Kidney (tissue), 13 donors: ENCODE measurements at regions not wholly inside any gene's neighbourhood (a gene's known extent, or its start where the extent isn't known, plus 50 kb on each side); places are given as distances from the start of the nearest gene placed in this dataset.
A peak's percentile ranks its signal among the peaks of the same experiment; 100 is the strongest.

Experiments used
- DNase-seq, 5 donors: peaks; one replicate each; pipeline ENCODE4 v3.0.0-alpha.2; 2013 to 2020
- FAIRE-seq: peaks from 2 replicates; lab custom pipeline; 2012; peaks lifted over from hg19 to GRCh38; lab: Jason Lieb, UNC
- H3K27ac ChIP-seq, 2 donors: one replicate each; pipeline ENCODE4 v1.7.0; 2013; ENCODE audit warnings: low read depth in 2 of 2, low read length in 2 of 2, inconsistent platforms in 1 of 2
- H3K27me3 ChIP-seq: one replicate; pipeline ENCODE4 v1.7.1; 2013; ENCODE audit warnings: low read length, inconsistent platforms; ENCODE audit not compliant: control insufficient read depth, insufficient read depth
- H3K36me3 ChIP-seq, 3 donors: one replicate each; pipeline versions ENCODE4 v1.7.0 to v1.7.1; 2013; ENCODE audit warnings: low read length in 3 of 3, control low read depth in 1 of 3, inconsistent platforms in 1 of 3; ENCODE audit not compliant: insufficient read depth in 3 of 3, control insufficient read depth in 2 of 3
- H3K4me1 ChIP-seq, 3 donors: one replicate each; pipeline versions ENCODE4 v1.7.0 to v1.7.1; 2013; ENCODE audit warnings: low read length in 3 of 3, inconsistent platforms in 1 of 3, low read depth in 1 of 3; ENCODE audit not compliant: control insufficient read depth in 2 of 3, insufficient read depth in 2 of 3
- H3K4me3 ChIP-seq, 3 donors: one replicate each; pipeline versions ENCODE4 v1.7.0 to v1.8.1; 2013; ENCODE audit warnings: low read length in 3 of 3, control low read depth in 1 of 3, inconsistent platforms in 1 of 3
- H3K9ac ChIP-seq, 3 donors: one replicate each; pipeline versions ENCODE4 v1.7.0 to v1.7.1; 2013; ENCODE audit warnings: low read length in 3 of 3, control low read depth in 1 of 3, inconsistent platforms in 1 of 3
- H3K9me3 ChIP-seq, 3 donors: one replicate each; pipeline versions ENCODE4 v1.7.0 to v1.7.1; 2013; ENCODE audit warnings: low read length in 3 of 3, control low read depth in 1 of 3, inconsistent platforms in 1 of 3; ENCODE audit not compliant: control insufficient read depth in 2 of 3, insufficient read depth in 1 of 3
- intact Hi-C: fragments of 100-400 bp; cut with DNase I; formaldehyde crosslinking; loops from one replicate; pipeline ENCODE4 v1.11.1; 2022
- TF ChIP-seq, protein P1 (sequence below): IDR thresholded peaks from 3 replicates; pipeline ENCODE4 v1.5.1; 2012; ENCODE audit warnings: mild to moderate bottlenecking, moderate library complexity, borderline replicate concordance; ENCODE audit not compliant: insufficient read depth; ENCODE audit errors: extremely low read depth
- donor health status: control.
- donor health status: control.
- donor health status: control.
- donor health status: control.
- donor health status: control.
- donor health status: DM: yes; HTN: yes; CAD: no.
- donor health status: Normal renal cell carcinoma (clear cell type).

DNA sequence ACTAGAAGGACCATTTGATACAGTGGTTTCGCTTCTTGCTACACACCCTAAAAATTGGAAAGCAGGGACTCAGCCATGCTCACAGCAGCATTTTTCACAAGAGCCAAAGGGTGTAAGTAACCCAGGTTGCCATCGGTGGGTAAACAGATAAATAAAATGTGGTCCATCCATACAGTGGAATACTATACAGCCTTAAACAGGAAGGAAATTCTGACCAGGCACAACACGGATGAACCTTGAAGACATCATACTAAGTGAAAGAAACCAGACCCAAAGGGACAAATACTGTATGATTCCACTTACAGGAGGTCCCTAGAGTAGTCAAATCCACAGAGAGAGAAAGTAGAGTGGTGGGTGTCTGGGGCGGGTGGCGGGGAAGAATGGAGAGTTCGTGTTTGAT, 220.9 kb downstream of the PHETA1 start:
- intact Hi-C loops: no loop called here
- FAIRE-seq: no peak
- no peaks in the 10 kb centered on the region for H3K27me3 ChIP-seq
- no peak overlapping the region for H3K4me3 ChIP-seq
- H3K27ac ChIP-seq: no peak overlapping the region
- no peak for DNase-seq
- TF ChIP-seq, protein P1, sequence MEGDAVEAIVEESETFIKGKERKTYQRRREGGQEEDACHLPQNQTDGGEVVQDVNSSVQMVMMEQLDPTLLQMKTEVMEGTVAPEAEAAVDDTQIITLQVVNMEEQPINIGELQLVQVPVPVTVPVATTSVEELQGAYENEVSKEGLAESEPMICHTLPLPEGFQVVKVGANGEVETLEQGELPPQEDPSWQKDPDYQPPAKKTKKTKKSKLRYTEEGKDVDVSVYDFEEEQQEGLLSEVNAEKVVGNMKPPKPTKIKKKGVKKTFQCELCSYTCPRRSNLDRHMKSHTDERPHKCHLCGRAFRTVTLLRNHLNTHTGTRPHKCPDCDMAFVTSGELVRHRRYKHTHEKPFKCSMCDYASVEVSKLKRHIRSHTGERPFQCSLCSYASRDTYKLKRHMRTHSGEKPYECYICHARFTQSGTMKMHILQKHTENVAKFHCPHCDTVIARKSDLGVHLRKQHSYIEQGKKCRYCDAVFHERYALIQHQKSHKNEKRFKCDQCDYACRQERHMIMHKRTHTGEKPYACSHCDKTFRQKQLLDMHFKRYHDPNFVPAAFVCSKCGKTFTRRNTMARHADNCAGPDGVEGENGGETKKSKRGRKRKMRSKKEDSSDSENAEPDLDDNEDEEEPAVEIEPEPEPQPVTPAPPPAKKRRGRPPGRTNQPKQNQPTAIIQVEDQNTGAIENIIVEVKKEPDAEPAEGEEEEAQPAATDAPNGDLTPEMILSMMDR: no peak
- H3K9ac ChIP-seq: no peak overlapping the region
- H3K36me3 ChIP-seq: no peaks in the 10 kb centered on the region
- no peaks in the 10 kb centered on the region for H3K4me1 ChIP-seq
- H3K9me3 ChIP-seq: no peaks in the 10 kb centered on the region

DNA sequence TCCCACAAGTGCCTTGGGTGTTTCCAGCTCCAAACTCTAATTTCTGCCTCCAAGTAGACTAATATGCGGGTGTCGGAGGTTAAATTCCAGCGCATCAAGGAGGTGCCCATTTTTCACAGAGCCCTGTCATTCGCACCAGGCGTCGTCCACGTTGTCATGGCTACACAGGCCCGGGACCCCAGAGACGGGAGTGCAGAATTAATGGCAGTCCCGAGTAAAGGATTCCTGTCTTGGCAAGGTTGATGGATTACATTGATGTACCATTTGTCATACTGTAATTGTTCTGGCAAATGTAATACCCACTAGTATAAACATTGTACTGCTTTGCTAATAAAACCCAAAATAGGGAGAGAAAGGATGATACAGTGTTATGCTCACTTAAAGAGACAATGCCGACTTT, 222.9 kb upstream of the MYL2 start:
- no peak for FAIRE-seq
- H3K9ac ChIP-seq: no peak overlapping the region
- H3K36me3 ChIP-seq: no peaks in the 10 kb centered on the region
- H3K9me3 ChIP-seq: no peaks in the 10 kb centered on the region
- no peak overlapping the region for H3K4me3 ChIP-seq
- intact Hi-C loops: no loop called here
- H3K27ac ChIP-seq: no peak overlapping the region
- H3K4me1 ChIP-seq: no peaks in the 10 kb centered on the region
- DNase-seq: peak in 3 of 5 donors; percentile 63 to 68 (median 65)
- no peaks in the 10 kb centered on the region for H3K27me3 ChIP-seq
- TF ChIP-seq, protein P1: no peak

DNA sequence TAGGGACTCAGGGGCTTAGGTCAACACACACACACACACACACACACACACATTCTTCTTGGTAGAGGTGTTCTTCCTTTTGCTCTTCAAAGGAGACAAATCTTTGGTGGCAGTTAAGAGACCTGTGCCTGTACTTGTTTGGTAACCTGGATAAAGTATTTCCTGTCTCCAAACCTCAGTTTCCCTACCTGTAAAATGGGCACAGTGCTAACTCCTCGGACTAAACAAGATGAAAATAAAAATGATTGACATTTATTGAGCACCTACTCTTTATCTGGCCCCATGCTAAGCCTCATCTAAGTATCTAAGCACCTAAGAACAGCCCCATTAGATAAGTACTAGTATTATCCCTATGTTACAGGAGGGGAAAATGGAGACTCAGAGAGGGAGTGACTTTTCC, 220.8 kb upstream of the MYL2 start:
- TF ChIP-seq, protein P1: no peak
- DNase-seq (no peak), FAIRE-seq (no peak)
- H3K9me3 ChIP-seq: no peaks in the 10 kb centered on the region
- no peaks in the 10 kb centered on the region for H3K27me3 ChIP-seq
- no peak overlapping the region for H3K27ac ChIP-seq
- no peak overlapping the region for H3K4me3 ChIP-seq
- no peaks in the 10 kb centered on the region for H3K36me3 ChIP-seq
- H3K9ac ChIP-seq: no peak overlapping the region
- H3K4me1 ChIP-seq: no peaks in the 10 kb centered on the region
- intact Hi-C loops: no loop called here

DNA sequence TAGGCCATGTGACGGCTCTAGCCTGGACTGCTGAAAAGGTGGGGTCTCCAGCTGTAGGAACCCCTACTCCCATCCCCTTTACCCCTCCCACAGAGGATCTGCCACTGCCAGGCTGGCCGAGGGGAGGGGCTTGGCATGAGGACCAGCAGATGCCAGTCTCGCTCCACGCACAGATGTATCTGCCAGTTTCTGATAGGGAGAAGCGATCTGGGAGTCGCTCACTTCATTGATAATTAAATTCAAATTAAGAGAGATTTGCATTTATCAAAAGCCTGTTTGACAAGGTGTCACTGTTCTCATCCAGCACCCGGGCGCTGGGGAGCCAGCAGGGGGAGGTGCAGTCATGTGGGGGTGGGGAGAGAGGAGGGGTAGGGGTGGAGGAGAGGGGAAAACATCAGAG, 217.6 kb upstream of the MYL2 start:
- Histone ChIP-seq H3K36me3 (no peaks in the 10 kb centered on the region), H3K9ac (no peak overlapping the region), H3K4me1 (no peaks in the 10 kb centered on the region), H3K4me3 (no peak overlapping the region), H3K27ac (no peak overlapping the region), H3K9me3 (peaks cover 0 to 16% (median 0%) of the 10 kb centered on the region in 3 donors), H3K27me3 (no peaks in the 10 kb centered on the region)
- FAIRE-seq (no peak), DNase-seq (no peak)
- intact Hi-C loops: no loop called here
- TF ChIP-seq, protein P1: no peak
